ENCODE measurements at regions not wholly inside any gene's neighbourhood (a gene's known extent, or its start where the extent isn't known, plus 50 kb on each side); places are given as distances from the start of the nearest gene placed in this dataset.

DNA sequence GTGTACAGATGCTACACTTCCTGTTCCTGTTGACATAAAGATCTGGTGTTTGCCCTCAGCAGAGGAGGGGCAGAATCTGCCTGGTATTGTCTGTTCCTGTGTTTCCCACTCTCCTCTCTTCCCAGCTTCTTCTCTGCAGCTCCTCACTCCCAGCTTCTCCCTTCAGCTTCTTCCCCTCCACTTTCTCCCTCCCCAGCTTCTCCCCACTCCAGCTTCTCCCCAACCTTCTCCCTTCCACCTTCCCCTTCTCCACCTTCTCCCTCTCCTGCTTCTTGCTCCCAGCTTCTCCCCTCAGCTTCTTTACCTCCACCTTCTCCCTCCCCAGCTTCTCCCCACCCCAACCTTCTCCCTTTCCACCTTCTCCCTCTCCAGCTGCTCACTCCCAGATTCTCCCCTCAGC lies 148.9 kb upstream of the IRX2 start:
- H3K23me2 ChIP-seq (ENCODE audit: low read depth, low read length): no peaks in the 10 kb centered on the region
- 0 out of 7 replicates have a peak, but pooled peaks cover 0 to 2% (median 0%) of the 10 kb centered on the region in 4 experiments for H3K27me3 ChIP-seq (replicated peaks in 1 of 4; ENCODE audit: control insufficient read depth in 3 of 4, extremely low read depth in 1 of 4, insufficient read depth in 3 of 4, low read length in 3 of 4)
- H2BK12ac ChIP-seq (ENCODE audit: low read depth, low read length): no peak overlapping the region
- H2BK120ac ChIP-seq (replicated peaks; ENCODE audit: low read depth, low read length): no peak overlapping the region
- TF ChIP-seq TEAD4 (IDR thresholded peaks at IDR 0.05; ENCODE audit: low read depth, low read length) (no peak), RAD21 (IDR thresholded peaks at IDR 0.05 in 1 of 2, conservative IDR thresholded peaks at IDR 0.05 in 1 of 2; ENCODE audit: low read depth in 2 of 2, low read length in 2 of 2) (no peak), SP1 (IDR thresholded peaks at IDR 0.05; ENCODE audit: low read depth, low read length) (no peak), JUND (IDR thresholded peaks at IDR 0.05; ENCODE audit: low read length) (no peak)
- TF ChIP-seq, protein P1, sequence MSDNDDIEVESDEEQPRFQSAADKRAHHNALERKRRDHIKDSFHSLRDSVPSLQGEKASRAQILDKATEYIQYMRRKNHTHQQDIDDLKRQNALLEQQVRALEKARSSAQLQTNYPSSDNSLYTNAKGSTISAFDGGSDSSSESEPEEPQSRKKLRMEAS (IDR thresholded peaks at IDR 0.05): no peak
- no peak overlapping the region for H3K27ac ChIP-seq (ENCODE audit: low read depth, low read length)
- H3K9ac ChIP-seq (replicated peaks in 1 of 4; ENCODE audit: extremely low read depth in 1 of 4, low read depth in 3 of 4, low read length in 3 of 4): no peak overlapping the region
- no peaks in the 10 kb centered on the region for H3K4me1 ChIP-seq (replicated peaks in 1 of 4; ENCODE audit: control insufficient read depth in 3 of 4, insufficient read depth in 4 of 4, low read length in 3 of 4)
- no peak overlapping the region for H2AFZ ChIP-seq (ENCODE audit: low read length)
- no peaks in the 10 kb centered on the region for H3K79me1 ChIP-seq (ENCODE audit: low read depth, low read length)
- H4K8ac ChIP-seq (ENCODE audit: extremely low read depth, insufficient read depth, low read length): no peak overlapping the region
- no peak overlapping the region for H3K4ac ChIP-seq (replicated peaks; ENCODE audit: insufficient read length, low read depth, low read length)
- no peak overlapping the region for H3K4me2 ChIP-seq (ENCODE audit: insufficient read depth in 1 of 2, low read depth in 2 of 2, low read length in 2 of 2)
- POLR2A ChIA-PET (ENCODE audit: partially characterized antibody): no interaction called here
- H2BK20ac ChIP-seq (ENCODE audit: low read length): no peak overlapping the region
- no peaks in the 10 kb centered on the region for H4K20me1 ChIP-seq (replicated peaks in 1 of 2; ENCODE audit: control insufficient read depth in 1 of 2, insufficient read depth in 2 of 2, low read length in 2 of 2)
- CTCF ChIA-PET (ENCODE audit: partially characterized antibody): no interaction called here
- no peak overlapping the region for H3K4me3 ChIP-seq (ENCODE audit: extremely low read depth in 1 of 4, insufficient read depth in 2 of 4, low read depth in 3 of 4, low read length in 4 of 4)
- H4K5ac ChIP-seq (ENCODE audit: insufficient read length, low read depth, low read length): no peak overlapping the region
- no peak overlapping the region for H3K56ac ChIP-seq (replicated peaks; ENCODE audit: insufficient read length, low read depth, low read length)
- no peaks in the 10 kb centered on the region for H3K36me3 ChIP-seq (ENCODE audit: control insufficient read depth in 2 of 4, insufficient read depth in 4 of 4, low read length in 3 of 4)
- H2AK5ac ChIP-seq (ENCODE audit: low read depth, low read length): no peak overlapping the region
- no peak overlapping the region for H3K18ac ChIP-seq (ENCODE audit: extremely low read depth, low read length)
- H3K9me3 ChIP-seq (ENCODE audit: insufficient read depth in 2 of 2, low read depth in 1 of 2, low read length in 1 of 2): 0 out of 4 replicates have a peak, but pooled peaks cover 0 to 2% of the 10 kb centered on the region in 2 experiments
- H3K23ac ChIP-seq (ENCODE audit: insufficient read length): no peak overlapping the region
- DNase-seq (ENCODE audit: low read depth in 1 of 2, low spot score in 2 of 2) (peak in 1 of 2 experiments; percentile 11), FAIRE-seq (no peak)
- no peak overlapping the region for H3K14ac ChIP-seq (ENCODE audit: insufficient read length)
- no peak overlapping the region for H2BK15ac ChIP-seq (ENCODE audit: low read length)
- H2BK5ac ChIP-seq (ENCODE audit: low read depth, low read length): no peak overlapping the region
- no peak overlapping the region for H4K91ac ChIP-seq (replicated peaks; ENCODE audit: insufficient read length, low read length)
- H3K79me2 ChIP-seq (ENCODE audit: control insufficient read depth in 1 of 2, insufficient read depth in 2 of 2, low read length in 2 of 2): no peaks in the 10 kb centered on the region
